ENCODE measurements at regions not wholly inside any gene's neighbourhood (a gene's known extent, or its start where the extent isn't known, plus 50 kb on each side); places are given as distances from the start of the nearest gene placed in this dataset.

GRCh38 chr2:203806761-203807160, 60.8 kb upstream of the CTLA4 start:
- H2AK5ac ChIP-seq (ENCODE audit: insufficient read length, low read length) = no peak overlapping the region
- H2BK12ac ChIP-seq (ENCODE audit: insufficient read length, low read depth, low read length) = no peak overlapping the region
- no peak overlapping the region for H3T11ph ChIP-seq (ENCODE audit: low read length)
- H3K9ac ChIP-seq (ENCODE audit: extremely low read depth, insufficient read length, low read length) = no peak overlapping the region
- H3K4me1 Mint-ChIP-seq = peaks cover 3 to 7% of the 10 kb centered on the region in 2 experiments; a peak in 2 of 4 replicates
- no peak overlapping the region for H3K4me3 Mint-ChIP-seq
- no peaks in the 10 kb centered on the region for H3K79me2 ChIP-seq (ENCODE audit: insufficient read depth, low read length)
- no peak overlapping the region for H2BK15ac ChIP-seq (ENCODE audit: low read depth, low read length)
- H3K27ac ChIP-seq (ENCODE audit: insufficient read length, low read depth, low read length) = no peak overlapping the region
- no peak overlapping the region for H3K27ac Mint-ChIP-seq
- no peaks in the 10 kb centered on the region for H3K27me3 ChIP-seq (ENCODE audit: insufficient read depth, low read length)
- no peaks in the 10 kb centered on the region for H3K9me3 ChIP-seq (ENCODE audit: control insufficient read depth, low read depth, low read length)
- no peak overlapping the region for H4K8ac ChIP-seq (replicated peaks; ENCODE audit: insufficient read length, low read depth, low read length)
- no peak overlapping the region for H3K56ac ChIP-seq (ENCODE audit: insufficient read length, low read depth, low read length)
- no peaks in the 10 kb centered on the region for H3K23me2 ChIP-seq (ENCODE audit: insufficient read length, low read depth, low read length, poor library complexity, severe bottlenecking)
- TF ChIP-seq, protein P1, sequence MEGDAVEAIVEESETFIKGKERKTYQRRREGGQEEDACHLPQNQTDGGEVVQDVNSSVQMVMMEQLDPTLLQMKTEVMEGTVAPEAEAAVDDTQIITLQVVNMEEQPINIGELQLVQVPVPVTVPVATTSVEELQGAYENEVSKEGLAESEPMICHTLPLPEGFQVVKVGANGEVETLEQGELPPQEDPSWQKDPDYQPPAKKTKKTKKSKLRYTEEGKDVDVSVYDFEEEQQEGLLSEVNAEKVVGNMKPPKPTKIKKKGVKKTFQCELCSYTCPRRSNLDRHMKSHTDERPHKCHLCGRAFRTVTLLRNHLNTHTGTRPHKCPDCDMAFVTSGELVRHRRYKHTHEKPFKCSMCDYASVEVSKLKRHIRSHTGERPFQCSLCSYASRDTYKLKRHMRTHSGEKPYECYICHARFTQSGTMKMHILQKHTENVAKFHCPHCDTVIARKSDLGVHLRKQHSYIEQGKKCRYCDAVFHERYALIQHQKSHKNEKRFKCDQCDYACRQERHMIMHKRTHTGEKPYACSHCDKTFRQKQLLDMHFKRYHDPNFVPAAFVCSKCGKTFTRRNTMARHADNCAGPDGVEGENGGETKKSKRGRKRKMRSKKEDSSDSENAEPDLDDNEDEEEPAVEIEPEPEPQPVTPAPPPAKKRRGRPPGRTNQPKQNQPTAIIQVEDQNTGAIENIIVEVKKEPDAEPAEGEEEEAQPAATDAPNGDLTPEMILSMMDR (conservative IDR thresholded peaks at IDR 0.05) = no peak
- no peak overlapping the region for H3K14ac ChIP-seq (ENCODE audit: insufficient read depth, low read length)
- H2BK5ac ChIP-seq (ENCODE audit: insufficient read length, low read length) = no peak overlapping the region
- no peak overlapping the region for H3K4me2 ChIP-seq (ENCODE audit: insufficient read depth, insufficient read length, low read length)
- no peak overlapping the region for H3K4ac ChIP-seq (ENCODE audit: low read depth, low read length)
- no peaks in the 10 kb centered on the region for H4K20me1 ChIP-seq (ENCODE audit: control insufficient read depth, insufficient read depth, insufficient read length)
- no peaks in the 10 kb centered on the region for H3K27me3 Mint-ChIP-seq (ENCODE audit: low read depth)
- H3K23ac ChIP-seq (ENCODE audit: insufficient read length, low read depth, low read length) = no peak overlapping the region
- H3K79me1 ChIP-seq (ENCODE audit: insufficient read depth, low read depth, low read length, poor library complexity, severe bottlenecking) = no peaks in the 10 kb centered on the region
- peaks cover 0 to 10% (median 3%) of the 10 kb centered on the region in 3 experiments; a peak in 4 of 7 replicates for H3K36me3 Mint-ChIP-seq (ENCODE audit: insufficient read depth in 1 of 3, low read depth in 3 of 3)
- peaks cover 0 to 9% of the 10 kb centered on the region in 2 experiments; a peak in 3 of 5 replicates for H3K9me3 Mint-ChIP-seq
- no peak overlapping the region for H3K18ac ChIP-seq (ENCODE audit: insufficient read length, low read depth, low read length)
- no peak for DNase-seq
- H2AFZ ChIP-seq (ENCODE audit: low read length) = no peak overlapping the region
- no peaks in the 10 kb centered on the region; the same call in 1 of the 2 replicates for H3K4me1 ChIP-seq (ENCODE audit: insufficient read depth, low read length)
- H4K91ac ChIP-seq (ENCODE audit: insufficient read length, low read depth, low read length) = no peak overlapping the region
- no CpG with 5 or more reads among the region's 1 CpG for WGBS (ENCODE audit: extremely low coverage, insufficient read length, low lambda C conversion rate)
- H4K5ac ChIP-seq (ENCODE audit: insufficient read length, low read depth, low read length) = no peak overlapping the region
- H2BK20ac ChIP-seq (ENCODE audit: low read depth, low read length, poor library complexity, severe bottlenecking) = no peak overlapping the region
- no peak overlapping the region for H2BK120ac ChIP-seq (ENCODE audit: low read depth, low read length, poor library complexity, severe bottlenecking)

All from H9 (cell line).